ENCODE measurements at regions not wholly inside any gene's neighbourhood (a gene's known extent, or its start where the extent isn't known, plus 50 kb on each side); places are given as distances from the start of the nearest gene placed in this dataset.
A peak's percentile ranks its signal among the peaks of the same experiment; 100 is the strongest.
"Not testable (repeated sequence)": the region's sequence is repeated elsewhere in the genome, so short reads cannot be mapped to it uniquely, and the experiment has no call there.

- Histone ChIP-seq H2AFZ (ENCODE audit: low read length, unreplicated experiment) (no peak overlapping the region), H3K36me3 (ENCODE audit: insufficient read depth, low read length) (no peaks in the 10 kb centered on the region), H3K4me3 (ENCODE audit: low read depth, low read length) (no peak overlapping the region), H3K27ac (ENCODE audit: low read depth, low read length) (0 out of 2 replicates have a peak overlapping the region, but pooled peaks have one; percentile 6), H3K79me2 (ENCODE audit: control insufficient read depth, insufficient read depth, low read length, unreplicated experiment) (no peaks in the 10 kb centered on the region), H3K27me3 (ENCODE audit: insufficient read depth, low read length) (no peaks in the 10 kb centered on the region), H3K4me1 (ENCODE audit: control insufficient read depth, insufficient read depth, low read length, unreplicated experiment) (peaks cover 16% of the 10 kb centered on the region)
Observed at GRCh38 chr14:51342226-51342625, 102.2 kb downstream of the TMX1 start.

- Histone ChIP-seq H3K36me3 (ENCODE audit: insufficient read depth, low read length) (no peaks in the 10 kb centered on the region), H2AFZ (ENCODE audit: low read length, unreplicated experiment) (no peak overlapping the region), H3K27ac (ENCODE audit: low read depth, low read length) (no peak overlapping the region), H3K79me2 (ENCODE audit: control insufficient read depth, insufficient read depth, low read length, unreplicated experiment) (no peaks in the 10 kb centered on the region), H3K27me3 (ENCODE audit: insufficient read depth, low read length) (no peaks in the 10 kb centered on the region), H3K4me3 (ENCODE audit: low read depth, low read length) (no peak overlapping the region), H3K4me1 (ENCODE audit: control insufficient read depth, insufficient read depth, low read length, unreplicated experiment) (no peaks in the 10 kb centered on the region)
Observed at GRCh38 chr14:51351997-51352396, 112.0 kb downstream of the TMX1 start.

DNA sequence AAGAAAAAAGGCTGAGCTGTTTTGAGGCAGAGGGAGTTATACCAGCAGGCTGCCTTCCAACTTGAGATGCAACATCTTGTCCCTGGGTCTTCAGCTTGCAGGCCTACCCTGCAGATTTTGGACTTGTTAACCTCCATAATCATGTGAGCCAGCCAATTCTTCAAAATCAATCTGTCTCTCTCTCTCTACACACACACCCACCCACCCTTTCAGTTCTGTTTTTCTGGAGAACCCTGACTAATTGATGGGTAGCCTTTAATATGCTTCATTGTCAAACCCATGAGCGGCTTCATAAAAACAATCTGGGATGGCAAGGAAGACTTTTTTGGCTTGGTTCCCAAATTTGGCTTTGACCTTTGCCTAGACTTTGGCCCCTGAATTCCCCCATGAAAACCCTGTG is 113.9 kb downstream of the TMX1 start:
- no peak overlapping the region for H2AFZ ChIP-seq (ENCODE audit: low read length, unreplicated experiment)
- no peaks in the 10 kb centered on the region for H3K79me2 ChIP-seq (ENCODE audit: control insufficient read depth, insufficient read depth, low read length, unreplicated experiment)
- no peaks in the 10 kb centered on the region for H3K4me1 ChIP-seq (ENCODE audit: control insufficient read depth, insufficient read depth, low read length, unreplicated experiment)
- no peak overlapping the region for H3K27ac ChIP-seq (ENCODE audit: low read depth, low read length)
- no peak overlapping the region for H3K4me3 ChIP-seq (ENCODE audit: low read depth, low read length)
- no peaks in the 10 kb centered on the region for H3K36me3 ChIP-seq (ENCODE audit: insufficient read depth, low read length)
- H3K27me3 ChIP-seq (ENCODE audit: insufficient read depth, low read length), result no peaks in the 10 kb centered on the region

DNA sequence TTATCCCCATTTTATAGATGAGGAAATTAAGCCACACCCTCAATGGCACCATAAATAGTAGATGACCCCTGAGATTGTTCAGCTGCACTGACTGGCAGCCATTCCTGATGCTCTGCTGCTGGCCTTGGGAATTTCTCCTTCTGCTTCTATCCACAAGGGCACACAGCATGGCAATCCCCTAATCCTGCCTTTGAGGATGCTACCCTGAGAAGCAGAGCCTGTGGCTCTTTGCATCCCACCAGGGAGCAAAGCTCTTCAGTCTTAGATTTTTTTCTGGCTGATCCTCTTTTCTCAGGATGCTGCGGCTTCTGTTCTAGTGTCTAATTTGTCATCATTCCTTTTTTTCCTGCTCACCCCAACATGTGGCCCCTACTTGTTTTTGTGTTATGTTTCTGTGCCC is 114.8 kb downstream of the TMX1 start:
- Histone ChIP-seq H3K27ac (ENCODE audit: low read depth, low read length) (no peak overlapping the region), H2AFZ (ENCODE audit: low read length, unreplicated experiment) (no peak overlapping the region), H3K36me3 (ENCODE audit: insufficient read depth, low read length) (no peaks in the 10 kb centered on the region), H3K79me2 (ENCODE audit: control insufficient read depth, insufficient read depth, low read length, unreplicated experiment) (no peaks in the 10 kb centered on the region), H3K4me3 (ENCODE audit: low read depth, low read length) (no peak overlapping the region), H3K4me1 (ENCODE audit: control insufficient read depth, insufficient read depth, low read length, unreplicated experiment) (no peaks in the 10 kb centered on the region), H3K27me3 (ENCODE audit: insufficient read depth, low read length) (no peaks in the 10 kb centered on the region)

DNA sequence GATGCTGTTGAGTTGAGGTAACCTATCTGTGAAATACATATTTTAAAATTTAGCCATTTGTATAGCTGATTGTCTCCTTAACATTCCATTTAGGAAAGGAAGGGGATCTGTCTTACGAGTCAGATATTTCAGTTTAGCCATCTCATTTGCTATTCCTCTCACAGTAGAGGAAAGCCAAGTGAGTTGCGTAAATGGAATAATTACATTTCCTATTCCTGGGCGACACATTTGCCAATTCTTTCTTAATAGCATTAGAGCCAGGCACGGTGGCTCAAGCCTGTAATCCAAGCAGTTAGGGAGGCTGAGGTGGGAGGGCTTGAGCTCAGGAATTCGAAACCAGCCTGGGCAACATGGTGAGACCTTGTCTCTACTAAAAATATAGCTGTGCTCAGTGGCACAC is 116.3 kb downstream of the TMX1 start:
- Histone ChIP-seq H3K4me1 (ENCODE audit: control insufficient read depth, insufficient read depth, low read length, unreplicated experiment) (no peaks in the 10 kb centered on the region), H3K27ac (ENCODE audit: low read depth, low read length) (no peak overlapping the region), H3K36me3 (ENCODE audit: insufficient read depth, low read length) (no peaks in the 10 kb centered on the region), H3K4me3 (ENCODE audit: low read depth, low read length) (no peak overlapping the region), H2AFZ (ENCODE audit: low read length, unreplicated experiment) (no peak overlapping the region), H3K79me2 (ENCODE audit: control insufficient read depth, insufficient read depth, low read length, unreplicated experiment) (no peaks in the 10 kb centered on the region), H3K27me3 (ENCODE audit: insufficient read depth, low read length) (no peaks in the 10 kb centered on the region)

GRCh38 chr14:51357250-51357649 is 117.2 kb downstream of the TMX1 start:
- Histone ChIP-seq H3K27me3 (ENCODE audit: insufficient read depth, low read length) (no peaks in the 10 kb centered on the region), H3K4me1 (ENCODE audit: control insufficient read depth, insufficient read depth, low read length, unreplicated experiment) (no peaks in the 10 kb centered on the region), H3K27ac (ENCODE audit: low read depth, low read length) (no peak overlapping the region), H3K36me3 (ENCODE audit: insufficient read depth, low read length) (no peaks in the 10 kb centered on the region), H2AFZ (ENCODE audit: low read length, unreplicated experiment) (no peak overlapping the region), H3K4me3 (ENCODE audit: low read depth, low read length) (no peak overlapping the region), H3K79me2 (ENCODE audit: control insufficient read depth, insufficient read depth, low read length, unreplicated experiment) (no peaks in the 10 kb centered on the region)

GRCh38 chr14:51360592-51360991 is 120.5 kb downstream of the TMX1 start:
- Histone ChIP-seq H3K27ac (ENCODE audit: low read depth, low read length) (no peak overlapping the region), H3K4me1 (ENCODE audit: control insufficient read depth, insufficient read depth, low read length, unreplicated experiment) (no peaks in the 10 kb centered on the region), H3K4me3 (ENCODE audit: low read depth, low read length) (no peak overlapping the region), H2AFZ (ENCODE audit: low read length, unreplicated experiment) (no peak overlapping the region), H3K36me3 (ENCODE audit: insufficient read depth, low read length) (no peaks in the 10 kb centered on the region), H3K27me3 (ENCODE audit: insufficient read depth, low read length) (no peaks in the 10 kb centered on the region), H3K79me2 (ENCODE audit: control insufficient read depth, insufficient read depth, low read length, unreplicated experiment) (no peaks in the 10 kb centered on the region)

DNA sequence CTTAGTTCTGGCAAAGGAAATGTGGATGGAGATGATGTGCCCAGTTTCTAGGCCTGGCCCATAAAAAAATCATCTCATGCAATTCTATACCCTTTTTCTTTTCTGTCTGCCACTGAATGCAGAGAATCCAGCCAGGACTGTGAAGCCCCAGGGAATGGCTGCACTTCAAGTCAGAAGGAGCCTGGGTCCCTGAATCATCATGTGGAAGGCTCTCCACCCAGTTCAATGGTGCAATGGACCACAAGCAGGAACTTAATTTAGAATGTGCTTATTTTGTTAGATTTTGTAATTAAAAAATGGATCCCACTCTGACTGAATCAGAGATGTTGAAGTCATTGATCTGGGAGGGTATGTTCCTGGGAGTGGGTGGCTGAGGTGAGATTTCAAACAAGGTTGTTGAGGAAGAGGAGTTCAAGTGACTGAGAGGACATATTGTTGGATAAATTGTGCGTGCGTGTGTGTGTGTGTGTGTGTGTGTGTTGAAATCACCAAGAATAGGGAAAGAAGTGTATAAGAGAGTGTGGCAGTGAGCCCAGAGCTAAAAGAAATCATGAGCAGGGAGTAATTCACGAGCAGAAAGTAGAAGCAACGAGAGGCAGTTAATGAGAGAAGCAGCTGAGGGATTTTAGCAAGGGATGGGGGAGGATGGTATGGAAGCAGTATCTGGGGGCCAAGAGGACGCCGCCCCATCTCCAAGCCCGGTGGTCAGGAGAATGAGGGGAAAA is 125.4 kb downstream of the TMX1 start:
- H3K4me1 ChIP-seq (ENCODE audit: control insufficient read depth, insufficient read depth, low read length, unreplicated experiment), result peaks cover 28% of the 10 kb centered on the region
- no peak overlapping the region for H2AFZ ChIP-seq (ENCODE audit: low read length, unreplicated experiment)
- no peak overlapping the region for H3K4me3 ChIP-seq (ENCODE audit: low read depth, low read length)
- no peak overlapping the region for H3K27ac ChIP-seq (ENCODE audit: low read depth, low read length)
- H3K79me2 ChIP-seq (ENCODE audit: control insufficient read depth, insufficient read depth, low read length, unreplicated experiment), result no peaks in the 10 kb centered on the region
- H3K36me3 ChIP-seq (ENCODE audit: insufficient read depth, low read length), result no peaks in the 10 kb centered on the region
- H3K27me3 ChIP-seq (ENCODE audit: insufficient read depth, low read length), result no peaks in the 10 kb centered on the region

GRCh38 chr14:51366460-51366859 is 126.4 kb downstream of the TMX1 start:
- not testable (repeated sequence) for H3K36me3 ChIP-seq (ENCODE audit: insufficient read depth, low read length); H3K79me2 ChIP-seq (ENCODE audit: control insufficient read depth, insufficient read depth, low read length, unreplicated experiment); H2AFZ ChIP-seq (ENCODE audit: low read length, unreplicated experiment); H3K4me3 ChIP-seq (ENCODE audit: low read depth, low read length); H3K27me3 ChIP-seq (ENCODE audit: insufficient read depth, low read length); H3K27ac ChIP-seq (ENCODE audit: low read depth, low read length)
- H3K4me1 ChIP-seq (ENCODE audit: control insufficient read depth, insufficient read depth, low read length, unreplicated experiment), result peaks cover 38% of the 10 kb centered on the region

DNA sequence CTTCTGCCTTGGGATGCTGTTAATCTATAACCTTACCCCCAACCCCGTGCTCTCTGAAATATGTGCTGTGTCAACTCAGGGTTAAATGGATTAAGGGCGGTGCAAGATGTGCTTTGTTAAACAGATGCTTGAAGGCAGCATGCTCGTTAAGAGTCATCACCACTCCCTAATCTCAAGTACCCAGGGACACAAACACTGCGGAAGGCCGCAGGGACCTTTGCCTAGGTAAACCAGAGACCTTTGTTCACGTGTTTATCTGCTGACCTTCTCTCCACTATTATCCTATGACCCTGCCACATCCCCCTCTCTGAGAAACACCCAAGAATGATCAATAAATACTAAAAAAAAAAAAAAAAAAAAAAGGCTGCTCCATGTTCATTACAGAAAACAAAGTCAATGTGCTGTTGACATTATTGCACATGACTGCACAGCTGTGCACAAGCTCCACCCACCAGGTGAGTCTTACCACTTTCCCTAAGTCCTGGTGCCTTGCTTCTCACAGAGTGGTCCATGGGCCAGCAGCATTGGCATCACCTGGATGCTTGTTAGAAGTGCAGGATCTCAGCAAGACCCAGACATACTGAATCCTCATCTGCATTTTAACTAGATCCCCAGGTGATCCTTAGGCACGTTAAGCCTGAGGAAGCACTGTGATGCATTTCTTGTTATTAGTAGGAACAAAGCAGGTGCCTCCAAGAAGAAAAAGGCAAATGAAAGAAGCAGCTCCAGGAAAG is 127.0 kb downstream of the TMX1 start:
- not testable (repeated sequence) for H3K4me3 ChIP-seq (ENCODE audit: low read depth, low read length); H3K79me2 ChIP-seq (ENCODE audit: control insufficient read depth, insufficient read depth, low read length, unreplicated experiment); H2AFZ ChIP-seq (ENCODE audit: low read length, unreplicated experiment); H3K27me3 ChIP-seq (ENCODE audit: insufficient read depth, low read length); H3K36me3 ChIP-seq (ENCODE audit: insufficient read depth, low read length)
- Histone ChIP-seq H3K4me1 (ENCODE audit: control insufficient read depth, insufficient read depth, low read length, unreplicated experiment) (peaks cover 42% of the 10 kb centered on the region), H3K27ac (ENCODE audit: low read depth, low read length) (peak overlapping the region; percentile 73)

DNA sequence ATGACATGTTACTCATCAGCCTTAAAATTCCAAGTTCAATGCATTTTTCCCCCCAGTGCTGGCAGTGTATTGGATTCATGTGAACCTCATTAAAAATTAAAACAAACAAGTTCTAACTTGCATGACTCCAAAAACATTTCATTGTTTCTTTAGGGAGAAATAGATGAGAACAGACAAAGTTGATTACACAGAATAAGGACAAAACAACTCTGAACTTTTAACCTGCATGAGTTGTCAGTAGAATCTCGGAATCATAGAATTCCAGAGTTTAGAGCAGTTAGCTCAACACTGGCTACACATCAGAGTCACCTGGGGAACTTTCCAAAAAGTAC is 127.5 kb downstream of the TMX1 start:
- Histone ChIP-seq H3K79me2 (ENCODE audit: control insufficient read depth, insufficient read depth, low read length, unreplicated experiment) (no peaks in the 10 kb centered on the region), H3K4me1 (ENCODE audit: control insufficient read depth, insufficient read depth, low read length, unreplicated experiment) (peaks cover 42% of the 10 kb centered on the region), H3K27me3 (ENCODE audit: insufficient read depth, low read length) (no peaks in the 10 kb centered on the region), H3K27ac (ENCODE audit: low read depth, low read length) (peak overlapping the region; percentile 73), H2AFZ (ENCODE audit: low read length, unreplicated experiment) (no peak overlapping the region), H3K36me3 (ENCODE audit: insufficient read depth, low read length) (no peaks in the 10 kb centered on the region), H3K4me3 (ENCODE audit: low read depth, low read length) (no peak overlapping the region)
